ENCODE measurements at regions not wholly inside any gene's neighbourhood (a gene's known extent, or its start where the extent isn't known, plus 50 kb on each side); places are given as distances from the start of the nearest gene placed in this dataset.
A peak's percentile ranks its signal among the peaks of the same experiment; 100 is the strongest.
"Not testable (repeated sequence)": the region's sequence is repeated elsewhere in the genome, so short reads cannot be mapped to it uniquely, and the experiment has no call there.

- DNase-seq (ENCODE audit: low read depth in 4 of 4, low spot score in 3 of 4), result no peak
Measured at GRCh38 chr15:67944010-67944641, 104.3 kb upstream of the RNU6-1 start.

- DNase-seq (ENCODE audit: low read depth in 4 of 4, low spot score in 3 of 4), result no peak
Measured at GRCh38 chr15:67945131-67945530, 105.3 kb upstream of the RNU6-1 start.

GRCh38 chr15:67945951-67946700 is 106.3 kb upstream of the RNU6-1 start:
- DNase-seq (ENCODE audit: low read depth in 4 of 4, low spot score in 3 of 4), result no peak

GRCh38 chr15:67946701-67947100 is 106.9 kb upstream of the RNU6-1 start:
- no peak for DNase-seq (ENCODE audit: low read depth in 4 of 4, low spot score in 3 of 4)

GRCh38 chr15:67947254-67948039 is 106.7 kb upstream of the PIAS1 start:
- DNase-seq (ENCODE audit: low read depth in 4 of 4, low spot score in 3 of 4), result no peak

GRCh38 chr15:67948215-67948614 is 105.9 kb upstream of the PIAS1 start:
- DNase-seq (ENCODE audit: low read depth in 4 of 4, low spot score in 3 of 4), result no peak

- not testable (repeated sequence) for DNase-seq (ENCODE audit: low read depth in 4 of 4, low spot score in 3 of 4)
Measured at GRCh38 chr15:67951187-67951586, 102.9 kb upstream of the PIAS1 start.

- no peak for DNase-seq (ENCODE audit: low read depth in 4 of 4, low spot score in 3 of 4)
Measured at GRCh38 chr15:67953299-67953698, 100.8 kb upstream of the PIAS1 start.

- DNase-seq (ENCODE audit: low read depth in 4 of 4, low spot score in 3 of 4), result no peak
Measured at GRCh38 chr15:67955252-67955651, 98.9 kb upstream of the PIAS1 start.

- no peak for DNase-seq (ENCODE audit: low read depth in 4 of 4, low spot score in 3 of 4)
Measured at GRCh38 chr15:67957435-67958132, 96.5 kb upstream of the PIAS1 start.

GRCh38 chr15:67967871-67968431 is 86.2 kb upstream of the PIAS1 start:
- peak in 3 of 4 donors; percentile 50 to 63 (median 57) for DNase-seq (ENCODE audit: low read depth in 4 of 4, low spot score in 3 of 4)

- no peak for DNase-seq (ENCODE audit: low read depth in 4 of 4, low spot score in 3 of 4)
Measured at GRCh38 chr15:67968564-67968963, 85.6 kb upstream of the PIAS1 start.

- DNase-seq (ENCODE audit: low read depth in 4 of 4, low spot score in 3 of 4), result no peak
Measured at GRCh38 chr15:67968966-67969365, 85.1 kb upstream of the PIAS1 start.

- no peak for DNase-seq (ENCODE audit: low read depth in 4 of 4, low spot score in 3 of 4)
Measured at GRCh38 chr15:67969892-67970291, 84.2 kb upstream of the PIAS1 start.

- DNase-seq (ENCODE audit: low read depth in 4 of 4, low spot score in 3 of 4), result no peak
Measured at GRCh38 chr15:67972377-67972776, 81.7 kb upstream of the PIAS1 start.

GRCh38 chr15:67973846-67974245 is 80.3 kb upstream of the PIAS1 start:
- no peak for DNase-seq (ENCODE audit: low read depth in 4 of 4, low spot score in 3 of 4)

GRCh38 chr15:67976506-67977073 is 77.5 kb upstream of the PIAS1 start:
- DNase-seq (ENCODE audit: low read depth in 4 of 4, low spot score in 3 of 4), result no peak

GRCh38 chr15:67977414-67978089 is 76.6 kb upstream of the PIAS1 start:
- no peak for DNase-seq (ENCODE audit: low read depth in 4 of 4, low spot score in 3 of 4)

- DNase-seq (ENCODE audit: low read depth in 4 of 4, low spot score in 3 of 4), result no peak
Measured at GRCh38 chr15:67979281-67979680, 74.8 kb upstream of the PIAS1 start.

- DNase-seq (ENCODE audit: low read depth in 4 of 4, low spot score in 3 of 4), result no peak
Measured at GRCh38 chr15:67980171-67980570, 73.9 kb upstream of the PIAS1 start.
